ENCODE measurements at regions not wholly inside any gene's neighbourhood (a gene's known extent, or its start where the extent isn't known, plus 50 kb on each side); places are given as distances from the start of the nearest gene placed in this dataset.

GRCh38 chr3:43207628-43208085, 78.7 kb upstream of the SNRK start:
- no peak for DNase-seq
- intact Hi-C loops (cut with DNase I; ENCODE audit: low total_unique reads) = no loop called here
- Histone ChIP-seq H3K9me3 (no peaks in the 10 kb centered on the region), H3K4me3 (no peak overlapping the region), H3K27me3 (no peaks in the 10 kb centered on the region), H3K4me1 (peaks cover 0 to 11% (median 9%) of the 10 kb centered on the region in 4 donors), H3K36me3 (no peaks in the 10 kb centered on the region), H3K27ac (no peak overlapping the region)
- TF ChIP-seq CTCF (IDR thresholded peaks at IDR 0.05) = no peak

GRCh38 chr3:43206632-43207031, 79.7 kb upstream of the SNRK start:
- peaks cover 0 to 11% (median 9%) of the 10 kb centered on the region in 4 donors for H3K4me1 ChIP-seq
- no peak for DNase-seq
- H3K36me3 ChIP-seq = no peaks in the 10 kb centered on the region
- H3K4me3 ChIP-seq = no peak overlapping the region
- no peak for TF ChIP-seq CTCF (IDR thresholded peaks at IDR 0.05)
- no peaks in the 10 kb centered on the region for H3K9me3 ChIP-seq
- no peaks in the 10 kb centered on the region for H3K27me3 ChIP-seq
- H3K27ac ChIP-seq = no peak overlapping the region
- intact Hi-C loops (cut with DNase I; ENCODE audit: low total_unique reads) = no loop called here

GRCh38 chr3:43206105-43206504, 80.2 kb upstream of the SNRK start:
- H3K27ac ChIP-seq = no peak overlapping the region
- no peaks in the 10 kb centered on the region for H3K27me3 ChIP-seq
- no peaks in the 10 kb centered on the region for H3K36me3 ChIP-seq
- H3K4me3 ChIP-seq = no peak overlapping the region
- no peak for TF ChIP-seq CTCF (IDR thresholded peaks at IDR 0.05)
- DNase-seq = no peak
- intact Hi-C loops (cut with DNase I; ENCODE audit: low total_unique reads) = no loop called here
- H3K4me1 ChIP-seq = peaks cover 0 to 9% (median 9%) of the 10 kb centered on the region in 4 donors
- H3K9me3 ChIP-seq = no peaks in the 10 kb centered on the region

GRCh38 chr3:43203022-43203421, 83.3 kb upstream of the SNRK start:
- no peak for TF ChIP-seq CTCF (IDR thresholded peaks at IDR 0.05)
- Histone ChIP-seq H3K4me3 (no peak overlapping the region), H3K9me3 (peaks cover 0 to 5% (median 0%) of the 10 kb centered on the region in 3 donors), H3K27ac (no peak overlapping the region), H3K27me3 (no peaks in the 10 kb centered on the region), H3K36me3 (no peaks in the 10 kb centered on the region), H3K4me1 (no peaks in the 10 kb centered on the region)
- intact Hi-C loops (cut with DNase I; ENCODE audit: low total_unique reads) = no loop called here
- DNase-seq = no peak

GRCh38 chr3:43201581-43201980, 84.8 kb upstream of the SNRK start:
- H3K27me3 ChIP-seq = no peaks in the 10 kb centered on the region
- no peaks in the 10 kb centered on the region for H3K4me1 ChIP-seq
- no peak overlapping the region for H3K27ac ChIP-seq
- DNase-seq = no peak
- TF ChIP-seq CTCF (IDR thresholded peaks at IDR 0.05) = no peak
- no peaks in the 10 kb centered on the region for H3K36me3 ChIP-seq
- peaks cover 0 to 5% (median 0%) of the 10 kb centered on the region in 3 donors for H3K9me3 ChIP-seq
- H3K4me3 ChIP-seq = no peak overlapping the region
- intact Hi-C loops (cut with DNase I; ENCODE audit: low total_unique reads) = no loop called here
